A549 (cell line): ENCODE measurements at regions not wholly inside any gene's neighbourhood (a gene's known extent, or its start where the extent isn't known, plus 50 kb on each side); places are given as distances from the start of the nearest gene placed in this dataset.
"Not testable (repeated sequence)": the region's sequence is repeated elsewhere in the genome, so short reads cannot be mapped to it uniquely, and the experiment has no call there.

Experiments
- CTCF ChIP-seq: fragments of >200 bp; sonication (Bioruptor Twin); formaldehyde crosslinking; IDR thresholded peaks from 3 replicates; pipeline ENCODE4 v1.5.1; 2016
- JUN ChIP-seq, 2 experiments: fragments of >200 bp; sonication (Bioruptor Twin); formaldehyde crosslinking; IDR thresholded peaks; 2 replicates in 1 of 2; 3 replicates in 1 of 2; pipeline ENCODE4 v1.6.1; 2016 to 2017
- REST ChIP-seq: fragments of 200-600 bp; sonication (generic); IDR thresholded peaks from 2 replicates; pipeline ENCODE4 v1.6.1; 2016; ENCODE audit warnings: antibody characterized with exemption, mild to moderate bottlenecking, moderate library complexity

GRCh38 chr6:168168936-168169335 lies 89.9 kb upstream of the FRMD1 start:
- TF ChIP-seq CTCF; REST; JUN (IDR thresholded peaks at IDR 0.05): not testable (repeated sequence)
